SU-DHL-6 (cell line): ENCODE measurements at regions not wholly inside any gene's neighbourhood (a gene's known extent, or its start where the extent isn't known, plus 50 kb on each side); places are given as distances from the start of the nearest gene placed in this dataset.

Source experiments
- H2AFZ ChIP-seq: fragments of 200-600 bp; sonication (generic); 2 replicates; pipeline ENCODE4 v1.6.1; 2014; ENCODE audit warnings: low read depth, mild to moderate bottlenecking, moderate library complexity, mixed read lengths, antibody characterized with exemption, low read length; ENCODE audit not compliant: severe bottlenecking
- H3F3A ChIP-seq: fragments of 200-600 bp; shearing (Covaris generic); 2 replicates; pipeline ENCODE4 v1.6.0; 2016; ENCODE audit warnings: antibody characterized with exemption, mild to moderate bottlenecking; ENCODE audit not compliant: insufficient read depth
- H3K27ac ChIP-seq: fragments of 200-600 bp; sonication (generic); 2 replicates; pipeline ENCODE4 v1.5.1; 2016; ENCODE audit warnings: low read depth, mild to moderate bottlenecking, low read length, moderate library complexity, mixed read lengths
- H3K27me3 ChIP-seq: fragments of 200-600 bp; sonication (generic), shearing (Covaris generic); 2 replicates; pipeline ENCODE4 v1.6.0; 2014; ENCODE audit warnings: mild to moderate bottlenecking, low read length
- H3K36me3 ChIP-seq: fragments of 200-600 bp; sonication (generic); 2 replicates; pipeline ENCODE4 v1.6.1; 2014; ENCODE audit warnings: mild to moderate bottlenecking, low read length, mixed read lengths
- H3K4me2 ChIP-seq: fragments of 300-600, 200-600 bp; shearing (Covaris generic), sonication (generic); 2 replicates; pipeline ENCODE4 v1.6.0; 2014; ENCODE audit warnings: low read length, low read depth, mild to moderate bottlenecking; ENCODE audit not compliant: poor library complexity, severe bottlenecking
- H3K4me3 ChIP-seq: fragments of 200-600 bp; sonication (generic); 2 replicates; pipeline ENCODE4 v1.5.1; 2014; ENCODE audit warnings: antibody characterized with exemption, low read length, mild to moderate bottlenecking, mixed read lengths; ENCODE audit not compliant: insufficient read depth, poor library complexity, severe bottlenecking
- H3K79me2 ChIP-seq: fragments of 200-600 bp; sonication (generic); 2 replicates; pipeline ENCODE4 v1.6.1; 2014; ENCODE audit warnings: mild to moderate bottlenecking, low read length, moderate library complexity; ENCODE audit not compliant: insufficient read depth
- H3K9ac ChIP-seq: fragments of 200-600 bp; sonication (generic); 2 replicates; pipeline ENCODE4 v1.7.0; 2014; ENCODE audit warnings: mild to moderate bottlenecking, low read length
- H3K9me2 ChIP-seq: fragments of 200-600 bp; sonication (generic); replicated peaks from 2 replicates; pipeline ENCODE4 v1.6.1; 2014; ENCODE audit warnings: low read length; ENCODE audit not compliant: insufficient read depth
- H3K9me3 ChIP-seq: fragments of 200-600 bp; sonication (generic); 2 replicates; pipeline ENCODE4 v1.6.1; 2014; ENCODE audit warnings: low read length, mixed read lengths; ENCODE audit not compliant: insufficient read depth
- H4K20me1 ChIP-seq: fragments of 200-600 bp; sonication (generic); 2 replicates; pipeline ENCODE4 v1.6.1; 2014; ENCODE audit warnings: low read depth, mild to moderate bottlenecking, antibody characterized with exemption, low read length, moderate library complexity, mixed read lengths
- EZH2phosphoT487 ChIP-seq: fragments of 200-600 bp; sonication (generic), shearing (Covaris generic); conservative IDR thresholded peaks from 2 replicates; pipeline ENCODE4 v1.6.1; 2018; ENCODE audit warnings: mild to moderate bottlenecking, antibody characterized with exemption, low read length, moderate library complexity, mixed read lengths
- TF ChIP-seq, protein P1 (sequence below): fragments of 200-600 bp; sonication (generic); IDR thresholded peaks from one replicate; pipeline ENCODE4 v1.5.1; 2017; ENCODE audit warnings: antibody characterized with exemption, mild to moderate bottlenecking, low read length, moderate library complexity; ENCODE audit not compliant: insufficient read depth, poor library complexity, severe bottlenecking

- no peak overlapping the region for H2AFZ ChIP-seq
- no peak overlapping the region for H3K9ac ChIP-seq
- no peak overlapping the region for H3K4me3 ChIP-seq
- H3F3A ChIP-seq = no peaks in the 10 kb centered on the region
- no peaks in the 10 kb centered on the region for H3K9me2 ChIP-seq
- H3K36me3 ChIP-seq = no peaks in the 10 kb centered on the region
- no peaks in the 10 kb centered on the region for H3K27me3 ChIP-seq
- no peak overlapping the region for H3K4me2 ChIP-seq
- H3K27ac ChIP-seq = no peak overlapping the region
- no peaks in the 10 kb centered on the region for H4K20me1 ChIP-seq
- H3K9me3 ChIP-seq = no peaks in the 10 kb centered on the region
- no peaks in the 10 kb centered on the region for H3K79me2 ChIP-seq
- no peak for TF ChIP-seq EZH2phosphoT487
Observed at GRCh38 chr5:4537489-4537888, 602.6 kb upstream of the ADAMTS16 start.

DNA sequence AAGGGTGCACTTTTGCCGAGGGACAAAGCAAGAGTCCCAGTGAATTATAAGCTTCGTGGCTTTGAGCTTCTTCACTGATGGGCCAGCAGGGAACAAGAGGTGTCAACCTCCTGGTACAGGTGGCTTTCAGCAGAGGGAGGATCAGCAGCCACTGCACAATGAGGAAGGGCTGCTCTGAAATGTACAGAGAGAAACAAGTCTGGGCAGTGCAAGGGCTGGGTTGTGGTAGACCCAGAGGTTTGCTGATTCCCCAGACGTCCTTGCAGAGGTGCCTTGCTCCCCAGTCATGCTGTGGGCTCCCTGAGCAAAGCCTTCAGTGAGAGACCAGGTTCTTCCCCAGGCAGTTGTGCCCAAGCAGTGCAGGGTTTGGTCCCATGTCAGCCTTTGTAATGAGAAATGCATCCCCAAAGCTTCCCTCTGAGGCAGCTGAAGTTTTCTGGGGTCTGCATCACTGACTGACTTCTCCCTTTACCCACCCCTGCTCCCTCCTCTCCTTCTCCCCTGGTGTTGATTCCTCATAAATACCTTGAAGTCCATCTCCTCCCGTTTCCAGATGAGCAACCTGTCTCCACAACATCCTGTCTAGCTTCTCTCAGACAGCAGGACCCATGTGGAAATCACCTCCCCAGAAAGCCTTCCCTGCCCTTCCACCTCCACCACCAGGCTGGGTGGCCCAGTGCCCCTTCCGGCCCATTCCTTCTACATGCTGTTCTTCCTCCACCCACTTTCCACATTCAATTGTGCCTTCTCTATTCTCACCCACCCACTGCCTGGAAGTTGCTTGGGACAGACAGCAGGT, 599.6 kb upstream of the ADAMTS16 start:
- no peaks in the 10 kb centered on the region for H3K79me2 ChIP-seq

GRCh38 chr5:4541334-4541733, 598.8 kb upstream of the ADAMTS16 start:
- H3K79me2 ChIP-seq = no peaks in the 10 kb centered on the region
- H3K9ac ChIP-seq = no peak overlapping the region

More for the DNA sequence above, 599.6 kb upstream of the ADAMTS16 start:
- no peaks in the 10 kb centered on the region for H3K9me2 ChIP-seq
- no peak overlapping the region for H3K27ac ChIP-seq
- H3K4me3 ChIP-seq = no peak overlapping the region
- no peaks in the 10 kb centered on the region for H3K27me3 ChIP-seq
- no peaks in the 10 kb centered on the region for H3F3A ChIP-seq
- no peak overlapping the region for H2AFZ ChIP-seq
- no peak overlapping the region for H3K4me2 ChIP-seq
- no peaks in the 10 kb centered on the region for H3K36me3 ChIP-seq
- no peaks in the 10 kb centered on the region for H4K20me1 ChIP-seq
- H3K9me3 ChIP-seq = no peaks in the 10 kb centered on the region
- TF ChIP-seq, protein P1, sequence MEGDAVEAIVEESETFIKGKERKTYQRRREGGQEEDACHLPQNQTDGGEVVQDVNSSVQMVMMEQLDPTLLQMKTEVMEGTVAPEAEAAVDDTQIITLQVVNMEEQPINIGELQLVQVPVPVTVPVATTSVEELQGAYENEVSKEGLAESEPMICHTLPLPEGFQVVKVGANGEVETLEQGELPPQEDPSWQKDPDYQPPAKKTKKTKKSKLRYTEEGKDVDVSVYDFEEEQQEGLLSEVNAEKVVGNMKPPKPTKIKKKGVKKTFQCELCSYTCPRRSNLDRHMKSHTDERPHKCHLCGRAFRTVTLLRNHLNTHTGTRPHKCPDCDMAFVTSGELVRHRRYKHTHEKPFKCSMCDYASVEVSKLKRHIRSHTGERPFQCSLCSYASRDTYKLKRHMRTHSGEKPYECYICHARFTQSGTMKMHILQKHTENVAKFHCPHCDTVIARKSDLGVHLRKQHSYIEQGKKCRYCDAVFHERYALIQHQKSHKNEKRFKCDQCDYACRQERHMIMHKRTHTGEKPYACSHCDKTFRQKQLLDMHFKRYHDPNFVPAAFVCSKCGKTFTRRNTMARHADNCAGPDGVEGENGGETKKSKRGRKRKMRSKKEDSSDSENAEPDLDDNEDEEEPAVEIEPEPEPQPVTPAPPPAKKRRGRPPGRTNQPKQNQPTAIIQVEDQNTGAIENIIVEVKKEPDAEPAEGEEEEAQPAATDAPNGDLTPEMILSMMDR = no peak
- no peak for TF ChIP-seq EZH2phosphoT487
- no peak overlapping the region for H3K9ac ChIP-seq

More at GRCh38 chr5:4541334-4541733, 598.8 kb upstream of the ADAMTS16 start:
- Histone ChIP-seq H3K27me3 (no peaks in the 10 kb centered on the region), H3K4me3 (no peak overlapping the region), H3K4me2 (no peak overlapping the region), H3K9me2 (no peaks in the 10 kb centered on the region), H3K36me3 (no peaks in the 10 kb centered on the region), H3K27ac (no peak overlapping the region), H3K9me3 (no peaks in the 10 kb centered on the region), H2AFZ (no peak overlapping the region), H3F3A (no peaks in the 10 kb centered on the region), H4K20me1 (no peaks in the 10 kb centered on the region)
- TF ChIP-seq EZH2phosphoT487 = no peak
- TF ChIP-seq, protein P1 = no peak
